AG09309 (cell line): ENCODE measurements at regions not wholly inside any gene's neighbourhood (a gene's known extent, or its start where the extent isn't known, plus 50 kb on each side); places are given as distances from the start of the nearest gene placed in this dataset.
"Not testable (repeated sequence)": the region's sequence is repeated elsewhere in the genome, so short reads cannot be mapped to it uniquely, and the experiment has no call there.

Experiments used
- DNase-seq: peaks from one replicate; pipeline ENCODE4 v3.0.0-alpha.2; 2010; ENCODE audit warnings: low read depth
- H3K4me3 ChIP-seq: 2 replicates; pipeline ENCODE4 v1.5.1; 2011; ENCODE audit warnings: mild to moderate bottlenecking, low read depth, low read length, moderate library complexity; ENCODE audit not compliant: control insufficient read depth
- CTCF ChIP-seq: IDR thresholded peaks from 2 replicates; pipeline ENCODE4 v1.5.1; 2011; ENCODE audit warnings: mild to moderate bottlenecking, low read depth, low read length, inconsistent platforms; ENCODE audit not compliant: insufficient read depth, control insufficient read depth; ENCODE audit errors: missing control alignments

- no peak for DNase-seq
- H3K4me3 ChIP-seq: no peak overlapping the region
- TF ChIP-seq CTCF: no peak
Observed at GRCh38 chr13:39822437-39822836, 167.0 kb downstream of the COG6 start.

GRCh38 chr13:39823063-39823713 is 167.7 kb downstream of the COG6 start:
- no peak overlapping the region for H3K4me3 ChIP-seq
- no peak for TF ChIP-seq CTCF
- no peak for DNase-seq

GRCh38 chr13:39825886-39826285 is 170.4 kb downstream of the COG6 start:
- no peak overlapping the region for H3K4me3 ChIP-seq
- no peak for DNase-seq
- TF ChIP-seq CTCF: no peak

GRCh38 chr13:39835253-39835652 is 179.8 kb downstream of the COG6 start:
- H3K4me3 ChIP-seq: no peak overlapping the region
- TF ChIP-seq CTCF: no peak
- no peak for DNase-seq

GRCh38 chr13:39836038-39836437 is 180.6 kb downstream of the COG6 start:
- no peak for TF ChIP-seq CTCF
- H3K4me3 ChIP-seq: no peak overlapping the region
- no peak for DNase-seq

- not testable (repeated sequence) for DNase-seq, H3K4me3 ChIP-seq
Observed at GRCh38 chr13:39837866-39838265, 182.4 kb downstream of the COG6 start.

GRCh38 chr13:39840201-39840600 is 184.7 kb downstream of the COG6 start:
- TF ChIP-seq CTCF: no peak
- DNase-seq: no peak
- no peak overlapping the region for H3K4me3 ChIP-seq
